G401 (cell line): ENCODE measurements at regions not wholly inside any gene's neighbourhood (a gene's known extent, or its start where the extent isn't known, plus 50 kb on each side); places are given as distances from the start of the nearest gene placed in this dataset.

Experiments used
- DNase-seq: peaks from one replicate; pipeline ENCODE4 v3.0.0-alpha.2; 2015; ENCODE audit warnings: low spot score
- in situ Hi-C: cut with HindIII; loops from 2 replicates; pipeline ENCODE4 v1.10.0; 2016; ENCODE audit warnings: low sequenced_read_pairs, mixed read lengths

- DNase-seq = no peak
- in situ Hi-C loops = no loop called here
These were observed 120.1 kb downstream of the CYLD start for GRCh38 chr16:50861970-50862411.

GRCh38 chr16:50861451-50861850 lies 119.6 kb downstream of the CYLD start:
- no peak for DNase-seq
- in situ Hi-C loops = no loop called here

DNA sequence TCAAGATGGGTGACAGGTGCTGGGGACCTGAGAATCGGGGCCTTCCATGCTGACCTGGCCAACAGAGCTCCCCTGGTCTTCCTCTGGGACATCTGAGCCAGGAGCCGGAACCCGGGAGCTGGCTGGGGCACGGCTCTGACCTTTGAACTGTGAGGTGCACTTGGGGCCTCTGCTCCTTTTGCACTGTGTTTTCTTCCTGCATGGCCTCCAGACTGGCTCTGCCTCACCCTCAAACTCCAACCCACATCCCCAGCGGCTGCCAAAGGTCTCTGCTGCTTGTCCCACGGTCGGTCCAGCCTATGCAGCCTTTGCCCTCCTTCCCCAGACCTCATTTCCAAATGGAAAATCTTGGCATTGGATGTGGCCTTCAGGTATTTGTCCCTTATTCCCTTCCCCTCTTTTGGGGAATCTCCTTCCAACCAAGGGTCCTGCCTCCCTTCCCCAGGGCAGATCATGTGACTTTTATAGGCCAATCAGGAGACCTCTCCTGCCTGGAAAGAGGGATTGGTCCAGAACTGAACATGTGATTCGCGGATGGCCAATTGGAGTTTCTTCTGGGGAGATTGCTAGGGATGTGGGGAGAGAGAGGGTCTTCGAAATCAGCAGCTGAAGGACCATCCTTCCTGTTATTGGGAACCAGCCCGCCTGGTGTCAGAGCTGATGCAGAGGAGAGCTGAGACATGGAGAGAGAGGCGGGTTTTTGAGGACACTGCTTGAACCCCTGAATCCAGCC lies 117.9 kb downstream of the CYLD start:
- in situ Hi-C loops = no loop called here
- DNase-seq = no peak

- in situ Hi-C loops = no loop called here
These were observed 117.2 kb downstream of the CYLD start for GRCh38 chr16:50858877-50859627.

GRCh38 chr16:50858376-50858775 lies 116.5 kb downstream of the CYLD start:
- no peak for DNase-seq
- in situ Hi-C loops = no loop called here

More at GRCh38 chr16:50858877-50859627, 117.2 kb downstream of the CYLD start:
- DNase-seq = no peak

DNA sequence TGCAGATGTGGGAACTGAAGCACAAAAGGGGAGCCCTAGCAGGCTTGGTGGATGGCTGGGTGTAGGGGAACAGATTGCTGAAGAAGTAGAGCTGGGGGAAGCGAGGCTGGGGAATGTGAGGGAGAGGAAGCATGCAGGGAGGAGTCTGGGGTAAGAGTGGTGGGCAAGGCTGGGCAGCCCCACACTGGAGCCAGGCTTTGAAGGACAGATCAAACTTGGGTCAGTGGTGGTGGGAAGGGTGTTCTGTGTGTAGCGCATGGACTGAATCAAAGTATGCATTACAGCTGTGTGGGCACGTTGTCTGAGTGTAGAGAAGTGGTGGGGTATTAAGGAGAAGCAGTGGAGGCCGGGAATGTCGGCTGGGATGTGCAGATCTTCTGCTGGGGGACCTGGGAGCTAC lies 116.0 kb downstream of the CYLD start:
- in situ Hi-C loops = no loop called here
- DNase-seq = no peak

GRCh38 chr16:50856991-50857390 lies 115.1 kb downstream of the CYLD start:
- no peak for DNase-seq
- in situ Hi-C loops = no loop called here

GRCh38 chr16:50853329-50853728 lies 111.4 kb downstream of the CYLD start:
- in situ Hi-C loops = no loop called here
- no peak for DNase-seq
